Memory B cell (primary cell): ENCODE measurements at regions not wholly inside any gene's neighbourhood (a gene's known extent, or its start where the extent isn't known, plus 50 kb on each side); places are given as distances from the start of the nearest gene placed in this dataset.

ENCODE experiments used
- ATAC-seq: fragments of 150-1000 bp; cut with Tn5 transposase; 2 replicates; pipeline ENCODE4 v1.10.0; 2021; ENCODE audit warnings: low read depth, mild to moderate bottlenecking, moderate library complexity
- DNase-seq, 2 donors: peaks; one replicate each; pipeline ENCODE4 v3.0.0; 2022; ENCODE audit warnings: low spot score in 2 of 2
- H3K27ac Mint-ChIP-seq: one replicate; pipeline ENCODE4 v1.8.0; 2022; ENCODE audit warnings: mild to moderate bottlenecking, moderate library complexity, mixed read lengths
- H3K27me3 Mint-ChIP-seq: one replicate; pipeline ENCODE4 v1.8.0; 2022; ENCODE audit warnings: mixed read lengths
- H3K36me3 Mint-ChIP-seq: one replicate; pipeline ENCODE4 v1.8.0; 2022; ENCODE audit warnings: mild to moderate bottlenecking, mixed read lengths
- H3K4me1 Mint-ChIP-seq: one replicate; pipeline ENCODE4 v1.8.0; 2022; ENCODE audit warnings: mixed read lengths
- H3K4me3 Mint-ChIP-seq: one replicate; pipeline ENCODE4 v1.8.0; 2022; ENCODE audit warnings: mild to moderate bottlenecking, moderate library complexity, mixed read lengths
- H3K9me3 Mint-ChIP-seq: one replicate; pipeline ENCODE4 v1.8.0; 2022; ENCODE audit warnings: mixed read lengths

- no peak overlapping the region for H3K27ac Mint-ChIP-seq
- no peak overlapping the region for H3K4me3 Mint-ChIP-seq
- ATAC-seq (no peak), DNase-seq (no peak)
- no peaks in the 10 kb centered on the region for H3K36me3 Mint-ChIP-seq
- H3K27me3 Mint-ChIP-seq: peaks cover 4% of the 10 kb centered on the region
- H3K4me1 Mint-ChIP-seq: no peaks in the 10 kb centered on the region
- peaks cover 3% of the 10 kb centered on the region for H3K9me3 Mint-ChIP-seq
Measured at GRCh38 chr13:106433066-106433465, 102.4 kb downstream of the EFNB2 start.

DNA sequence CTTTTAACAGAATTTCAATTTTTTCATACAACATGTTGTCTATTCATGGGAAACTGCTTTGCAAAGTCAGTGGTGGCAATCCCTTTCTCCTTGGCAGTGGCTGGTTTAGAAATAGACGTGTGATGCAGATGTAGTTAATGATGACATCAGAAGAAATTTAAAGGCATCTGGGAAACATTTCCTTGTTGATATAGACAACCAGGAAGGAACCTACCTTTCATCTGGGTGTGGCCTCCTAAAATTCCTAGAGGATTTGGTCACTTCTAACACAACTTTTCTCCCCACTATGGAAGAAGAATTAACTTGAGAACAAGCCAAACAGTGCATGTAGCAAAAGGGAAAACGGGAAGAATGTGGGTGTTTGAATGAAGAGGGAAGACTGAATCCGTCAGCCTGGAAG is 102.8 kb downstream of the EFNB2 start:
- Mint-ChIP-seq H3K9me3 (peaks cover 3% of the 10 kb centered on the region), H3K4me1 (no peaks in the 10 kb centered on the region), H3K27me3 (peaks cover 4% of the 10 kb centered on the region), H3K27ac (no peak overlapping the region), H3K4me3 (no peak overlapping the region), H3K36me3 (no peaks in the 10 kb centered on the region)
- ATAC-seq (no peak), DNase-seq (no peak)

DNA sequence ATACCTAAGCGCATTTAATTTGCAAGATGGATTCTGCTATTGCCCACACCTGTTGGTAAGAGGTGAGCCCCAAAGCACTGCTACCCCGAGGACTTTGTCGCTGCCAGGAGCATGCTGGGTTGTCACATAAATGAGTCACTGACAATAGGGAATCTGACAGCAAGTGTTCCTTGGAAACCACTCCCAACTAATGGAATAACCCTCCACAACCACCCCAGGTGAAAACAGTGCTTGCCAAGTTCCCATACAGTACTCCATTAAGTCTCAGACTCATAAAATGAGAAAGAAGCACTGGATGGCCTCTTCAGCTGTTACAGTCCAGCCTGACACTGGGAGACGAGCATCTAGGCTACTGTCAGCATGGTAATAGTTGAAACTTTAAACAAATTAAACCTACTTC is 108.6 kb downstream of the EFNB2 start:
- H3K4me3 Mint-ChIP-seq: no peak overlapping the region
- no peaks in the 10 kb centered on the region for H3K9me3 Mint-ChIP-seq
- no peak for DNase-seq
- H3K4me1 Mint-ChIP-seq: no peaks in the 10 kb centered on the region
- H3K36me3 Mint-ChIP-seq: peaks cover 1% of the 10 kb centered on the region
- peaks cover 3% of the 10 kb centered on the region for H3K27me3 Mint-ChIP-seq
- no peak overlapping the region for H3K27ac Mint-ChIP-seq
- ATAC-seq: no peak

GRCh38 chr13:106425661-106426060 is 109.8 kb downstream of the EFNB2 start:
- H3K4me3 Mint-ChIP-seq: no peak overlapping the region
- no peaks in the 10 kb centered on the region for H3K9me3 Mint-ChIP-seq
- ATAC-seq (no peak), DNase-seq (no peak)
- peaks cover 1% of the 10 kb centered on the region for H3K36me3 Mint-ChIP-seq
- peaks cover 3% of the 10 kb centered on the region for H3K27me3 Mint-ChIP-seq
- no peaks in the 10 kb centered on the region for H3K4me1 Mint-ChIP-seq
- no peak overlapping the region for H3K27ac Mint-ChIP-seq

DNA sequence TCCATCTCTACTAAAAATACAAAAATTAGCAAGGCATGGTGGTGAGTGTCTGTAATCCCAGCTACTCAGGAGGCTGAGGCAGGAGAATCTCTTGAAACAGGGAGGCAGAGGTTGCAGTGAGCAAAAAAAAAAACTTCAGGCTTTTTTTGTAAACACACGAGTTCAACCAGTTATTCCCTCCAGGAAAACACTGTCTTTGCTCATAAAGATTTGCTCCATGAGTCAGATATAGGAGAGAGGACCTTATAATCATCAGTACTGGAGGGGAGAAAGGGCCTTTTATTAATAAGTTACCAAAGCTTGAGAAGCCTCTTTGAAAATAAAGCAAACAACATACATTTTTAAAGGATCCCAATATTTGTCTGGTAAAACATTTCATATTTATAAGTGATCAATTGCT is 110.7 kb downstream of the EFNB2 start:
- no peaks in the 10 kb centered on the region for H3K9me3 Mint-ChIP-seq
- no peaks in the 10 kb centered on the region for H3K4me1 Mint-ChIP-seq
- DNase-seq (no peak), ATAC-seq (no peak)
- no peak overlapping the region for H3K4me3 Mint-ChIP-seq
- H3K27me3 Mint-ChIP-seq: peaks cover 1% of the 10 kb centered on the region
- peaks cover 1% of the 10 kb centered on the region for H3K36me3 Mint-ChIP-seq
- H3K27ac Mint-ChIP-seq: no peak overlapping the region

DNA sequence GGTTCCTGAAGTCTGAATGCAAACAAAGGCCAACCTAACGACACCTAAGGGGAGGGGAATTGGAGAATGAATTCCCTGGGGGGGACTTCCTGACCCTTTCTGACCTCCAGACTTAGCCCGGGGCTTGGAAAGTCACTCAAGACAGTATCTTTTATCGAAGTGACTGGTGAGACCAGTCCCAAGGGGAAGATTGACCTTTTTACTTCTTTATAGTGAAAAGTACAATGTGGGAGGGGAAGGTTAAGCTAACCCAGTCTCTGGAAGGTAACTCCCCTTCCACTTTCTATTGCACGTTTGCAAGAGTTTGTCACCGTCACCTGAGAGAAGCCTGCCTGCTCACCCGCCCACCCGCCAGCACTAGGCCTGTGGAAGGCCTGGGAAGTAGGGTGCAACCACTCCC is 111.9 kb downstream of the EFNB2 start:
- Mint-ChIP-seq H3K4me1 (no peaks in the 10 kb centered on the region), H3K27me3 (peaks cover 1% of the 10 kb centered on the region), H3K27ac (no peak overlapping the region), H3K9me3 (no peaks in the 10 kb centered on the region), H3K4me3 (no peak overlapping the region), H3K36me3 (peaks cover 1% of the 10 kb centered on the region)
- ATAC-seq: no peak
- no peak for DNase-seq

- H3K36me3 Mint-ChIP-seq: no peaks in the 10 kb centered on the region
- H3K27me3 Mint-ChIP-seq: peaks cover 2% of the 10 kb centered on the region
- no peaks in the 10 kb centered on the region for H3K4me1 Mint-ChIP-seq
- ATAC-seq: no peak
- no peaks in the 10 kb centered on the region for H3K9me3 Mint-ChIP-seq
- no peak for DNase-seq
- H3K27ac Mint-ChIP-seq: no peak overlapping the region
- H3K4me3 Mint-ChIP-seq: no peak overlapping the region
Measured at GRCh38 chr13:106418556-106418955, 116.9 kb downstream of the EFNB2 start.

DNA sequence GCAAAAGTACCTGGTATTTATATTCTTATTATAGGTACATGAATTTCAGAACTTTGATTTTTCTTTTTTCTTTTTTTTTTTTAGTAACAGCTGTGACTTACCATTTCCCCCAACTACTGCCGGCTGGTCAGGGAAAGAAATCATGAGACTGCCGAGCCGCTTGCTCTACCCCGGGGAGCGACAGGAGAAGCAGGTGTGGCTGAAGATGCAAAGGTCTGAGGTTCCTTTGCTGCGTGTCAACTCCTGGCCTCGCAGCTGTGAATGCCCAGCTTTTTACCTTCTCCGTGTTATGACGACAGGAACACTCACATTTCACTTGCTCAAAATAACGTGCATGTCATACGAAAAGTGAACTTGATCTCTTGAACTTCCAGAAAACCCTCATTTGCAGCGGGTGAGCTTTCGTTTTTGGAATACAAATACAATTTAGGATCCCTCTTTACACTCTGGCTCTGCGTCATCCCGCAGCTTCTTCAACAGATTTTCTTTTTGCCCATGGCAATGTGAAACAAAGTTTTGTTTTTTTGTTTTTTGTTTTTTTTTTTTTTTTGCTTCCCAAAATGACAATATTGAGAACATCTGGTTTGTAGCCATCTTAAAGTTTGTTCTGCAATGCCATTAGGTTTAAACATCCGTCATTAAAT is 117.9 kb downstream of the EFNB2 start:
- Mint-ChIP-seq H3K4me3 (no peak overlapping the region), H3K27ac (no peak overlapping the region), H3K4me1 (no peaks in the 10 kb centered on the region), H3K9me3 (no peaks in the 10 kb centered on the region), H3K27me3 (peaks cover 2% of the 10 kb centered on the region), H3K36me3 (no peaks in the 10 kb centered on the region)
- ATAC-seq: no peak
- no peak for DNase-seq

GRCh38 chr13:106416645-106417044 is 118.8 kb downstream of the EFNB2 start:
- Mint-ChIP-seq H3K4me1 (no peaks in the 10 kb centered on the region), H3K27me3 (peaks cover 1% of the 10 kb centered on the region), H3K9me3 (no peaks in the 10 kb centered on the region), H3K27ac (no peak overlapping the region), H3K36me3 (no peaks in the 10 kb centered on the region), H3K4me3 (no peak overlapping the region)
- DNase-seq: no peak
- no peak for ATAC-seq

DNA sequence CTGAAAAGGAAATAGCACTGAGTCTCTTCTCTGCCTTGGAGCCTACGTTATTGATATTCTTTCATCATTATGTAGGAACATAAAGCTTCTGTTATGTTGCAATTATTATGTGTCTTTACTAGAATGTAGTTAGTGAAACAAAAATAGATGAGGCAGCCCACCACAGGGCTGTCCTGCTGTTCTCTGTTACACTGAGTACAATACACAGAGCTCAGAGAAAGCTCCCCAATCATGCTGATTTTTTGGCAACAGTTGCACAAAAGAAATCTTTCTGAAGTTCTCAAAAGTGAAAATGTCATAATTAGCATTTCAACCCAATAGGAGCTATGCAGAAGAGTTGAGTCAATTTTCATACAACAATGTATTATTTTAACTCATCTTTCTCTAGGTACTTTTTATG is 119.5 kb downstream of the EFNB2 start:
- peaks cover 1% of the 10 kb centered on the region for H3K27me3 Mint-ChIP-seq

GRCh38 chr13:106415442-106415841 is 120.0 kb downstream of the EFNB2 start:
- DNase-seq (no peak), ATAC-seq (no peak)
- H3K36me3 Mint-ChIP-seq: no peaks in the 10 kb centered on the region
- H3K27me3 Mint-ChIP-seq: peaks cover 1% of the 10 kb centered on the region
- H3K4me1 Mint-ChIP-seq: no peaks in the 10 kb centered on the region
- H3K9me3 Mint-ChIP-seq: no peaks in the 10 kb centered on the region
- no peak overlapping the region for H3K4me3 Mint-ChIP-seq
- H3K27ac Mint-ChIP-seq: no peak overlapping the region

More for the DNA sequence above, 119.5 kb downstream of the EFNB2 start:
- H3K36me3 Mint-ChIP-seq: no peaks in the 10 kb centered on the region
- no peak overlapping the region for H3K27ac Mint-ChIP-seq
- H3K4me1 Mint-ChIP-seq: no peaks in the 10 kb centered on the region
- H3K4me3 Mint-ChIP-seq: no peak overlapping the region
- no peaks in the 10 kb centered on the region for H3K9me3 Mint-ChIP-seq
- DNase-seq (no peak), ATAC-seq (no peak)

- Mint-ChIP-seq H3K9me3 (peaks cover 1% of the 10 kb centered on the region), H3K27ac (no peak overlapping the region)
- DNase-seq: no peak
Measured at GRCh38 chr13:106407338-106407737, 128.1 kb downstream of the EFNB2 start.

GRCh38 chr13:106405731-106406130 is 129.7 kb downstream of the EFNB2 start:
- Mint-ChIP-seq H3K4me1 (no peaks in the 10 kb centered on the region), H3K36me3 (no peaks in the 10 kb centered on the region), H3K4me3 (no peak overlapping the region), H3K27ac (no peak overlapping the region), H3K9me3 (peaks cover 1% of the 10 kb centered on the region), H3K27me3 (peaks cover 1% of the 10 kb centered on the region)
- DNase-seq (no peak), ATAC-seq (no peak)

More at GRCh38 chr13:106407338-106407737, 128.1 kb downstream of the EFNB2 start:
- ATAC-seq: no peak
- H3K4me1 Mint-ChIP-seq: no peaks in the 10 kb centered on the region
- no peaks in the 10 kb centered on the region for H3K36me3 Mint-ChIP-seq
- no peak overlapping the region for H3K4me3 Mint-ChIP-seq
- peaks cover 1% of the 10 kb centered on the region for H3K27me3 Mint-ChIP-seq

- no peak for DNase-seq
- no peak for ATAC-seq
- Mint-ChIP-seq H3K27ac (no peak overlapping the region), H3K4me3 (no peak overlapping the region), H3K36me3 (no peaks in the 10 kb centered on the region), H3K4me1 (no peaks in the 10 kb centered on the region), H3K27me3 (no peaks in the 10 kb centered on the region), H3K9me3 (no peaks in the 10 kb centered on the region)
Measured at GRCh38 chr13:106403280-106403679, 132.2 kb downstream of the EFNB2 start.

DNA sequence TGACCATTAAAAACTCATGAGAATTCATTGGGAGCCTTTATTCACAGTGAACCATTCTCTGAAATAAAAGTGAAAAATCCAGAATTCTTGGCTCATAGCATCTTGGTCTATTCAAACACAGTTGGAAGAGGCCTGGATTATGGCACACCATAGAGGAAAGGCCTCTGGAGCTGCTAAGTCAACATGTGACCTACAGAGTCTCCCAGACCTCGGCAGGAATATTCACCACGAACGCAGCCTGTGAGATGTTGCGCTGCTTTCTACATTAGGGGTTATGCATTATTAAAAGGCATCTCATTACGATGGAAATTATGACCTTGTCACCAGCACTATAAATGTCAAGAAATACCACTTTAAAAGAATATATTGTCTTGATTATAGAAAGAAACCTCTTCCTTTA is 132.6 kb downstream of the EFNB2 start:
- Mint-ChIP-seq H3K9me3 (no peaks in the 10 kb centered on the region), H3K36me3 (no peaks in the 10 kb centered on the region), H3K4me1 (no peaks in the 10 kb centered on the region), H3K27ac (no peak overlapping the region), H3K4me3 (no peak overlapping the region), H3K27me3 (no peaks in the 10 kb centered on the region)
- DNase-seq (no peak), ATAC-seq (no peak)
